M059J (cell line): ENCODE measurements at regions not wholly inside any gene's neighbourhood (a gene's known extent, or its start where the extent isn't known, plus 50 kb on each side); places are given as distances from the start of the nearest gene placed in this dataset.
"Not testable (repeated sequence)": the region's sequence is repeated elsewhere in the genome, so short reads cannot be mapped to it uniquely, and the experiment has no call there.

Source experiments
- DNase-seq: peaks from one replicate; pipeline ENCODE4 v3.0.0-alpha.2; 2012; ENCODE audit warnings: low read depth

DNA sequence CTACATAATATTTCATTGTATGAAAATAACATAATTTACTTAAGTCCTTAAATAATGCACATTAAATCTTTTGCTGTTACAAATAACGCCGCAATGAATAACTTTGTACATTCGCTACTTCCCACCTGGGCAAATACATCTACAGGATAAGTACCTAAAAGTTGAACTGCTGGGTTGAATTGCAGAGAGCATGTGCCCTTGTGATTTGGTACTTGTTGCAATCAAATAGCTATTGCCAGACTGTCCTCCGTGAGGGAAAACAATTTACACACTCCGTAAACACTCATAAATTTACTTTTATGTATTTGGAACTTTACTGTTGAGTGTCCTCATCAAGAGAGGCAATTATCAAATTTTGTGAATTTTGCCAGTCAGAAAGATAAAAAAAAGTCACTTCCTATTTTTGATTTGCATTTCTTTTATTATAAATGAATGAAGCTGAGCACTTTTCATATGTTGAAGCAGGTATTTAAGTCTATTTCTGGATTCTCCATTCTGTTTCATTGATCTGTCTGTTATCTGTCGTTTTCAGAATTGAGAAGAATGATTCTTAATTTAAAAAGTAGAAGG, 140.8 kb upstream of the SERTAD2 start:
- no peak for DNase-seq

DNA sequence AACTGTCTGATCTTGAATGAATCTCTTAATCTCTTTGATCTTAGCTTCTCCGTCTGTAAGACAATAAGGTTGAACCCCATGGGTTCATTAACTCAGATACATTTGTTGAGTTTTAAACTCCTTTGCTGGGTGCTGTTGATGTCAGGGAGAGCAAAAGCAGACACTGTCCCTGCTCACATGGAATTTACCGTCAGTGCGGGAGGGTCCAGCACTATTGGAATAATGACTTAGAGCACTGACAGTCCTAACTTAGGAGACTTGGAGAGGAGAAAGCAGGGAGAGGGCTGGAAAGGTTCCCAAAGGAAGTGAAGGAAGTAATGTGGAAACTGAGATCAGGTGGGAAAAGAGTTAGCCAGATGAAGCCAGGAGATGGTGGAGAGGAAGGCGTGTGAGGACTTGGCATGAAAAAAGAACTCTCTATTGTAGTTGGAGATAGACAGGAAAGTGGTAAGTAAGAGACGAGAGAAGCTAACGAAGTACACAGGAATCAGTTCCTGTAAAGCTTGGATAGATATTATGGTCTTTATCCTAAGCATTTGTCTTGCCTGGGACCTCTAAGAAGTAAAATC, 141.4 kb upstream of the SERTAD2 start:
- no peak for DNase-seq

DNA sequence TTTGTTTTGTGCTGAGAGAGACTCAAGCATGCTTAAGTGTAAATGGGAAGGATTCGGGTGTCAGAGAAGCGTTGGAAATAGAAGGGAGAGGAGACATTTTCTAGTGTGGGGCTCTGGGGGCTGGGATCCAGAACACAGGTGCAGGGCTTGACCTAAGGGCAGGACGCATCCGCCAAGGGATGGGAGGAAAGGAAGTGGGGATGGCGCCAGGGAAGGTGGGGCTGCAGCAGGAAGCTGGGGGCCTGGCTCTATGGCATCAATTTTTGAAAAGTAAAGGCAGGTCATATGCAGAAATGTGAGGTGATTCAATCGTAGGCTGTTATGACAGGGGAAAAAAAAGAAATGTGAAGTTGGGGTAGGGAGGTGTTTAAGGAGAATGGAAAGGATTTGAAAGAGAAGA, 143.2 kb upstream of the SERTAD2 start:
- DNase-seq: no peak

DNA sequence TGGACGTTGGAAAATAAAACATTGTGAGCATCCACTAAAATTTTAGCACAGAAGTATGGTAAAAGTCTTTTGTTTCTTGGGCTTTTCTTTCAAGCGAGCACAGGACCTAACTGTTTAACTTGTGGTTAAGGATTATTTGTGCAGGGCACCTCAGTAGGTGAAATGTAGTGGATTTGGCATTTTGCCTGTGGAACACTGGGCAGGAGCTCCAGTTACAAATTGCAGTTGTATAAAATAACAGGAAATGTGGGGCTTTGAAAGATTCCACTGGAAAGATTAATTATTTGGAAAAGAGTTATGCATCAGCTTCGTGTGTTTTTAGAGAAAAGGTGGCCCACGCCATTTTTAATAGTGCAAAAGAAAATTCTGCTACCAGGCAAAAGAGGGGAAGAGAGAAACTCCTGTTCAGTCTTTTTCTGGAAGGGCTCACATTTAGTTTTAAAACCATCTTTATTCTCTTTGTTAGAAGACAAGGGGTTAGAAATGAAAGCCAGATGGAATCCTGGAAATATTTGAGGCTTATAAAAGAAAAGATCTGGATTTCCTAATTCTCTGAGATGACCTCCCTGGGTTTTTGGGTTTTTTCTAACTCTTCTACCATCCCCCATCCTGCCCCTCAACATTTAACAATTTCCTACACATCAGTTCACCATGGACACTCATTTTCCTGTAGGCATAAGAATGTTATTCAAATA, 144.3 kb upstream of the SERTAD2 start:
- DNase-seq: peak; percentile 92

DNA sequence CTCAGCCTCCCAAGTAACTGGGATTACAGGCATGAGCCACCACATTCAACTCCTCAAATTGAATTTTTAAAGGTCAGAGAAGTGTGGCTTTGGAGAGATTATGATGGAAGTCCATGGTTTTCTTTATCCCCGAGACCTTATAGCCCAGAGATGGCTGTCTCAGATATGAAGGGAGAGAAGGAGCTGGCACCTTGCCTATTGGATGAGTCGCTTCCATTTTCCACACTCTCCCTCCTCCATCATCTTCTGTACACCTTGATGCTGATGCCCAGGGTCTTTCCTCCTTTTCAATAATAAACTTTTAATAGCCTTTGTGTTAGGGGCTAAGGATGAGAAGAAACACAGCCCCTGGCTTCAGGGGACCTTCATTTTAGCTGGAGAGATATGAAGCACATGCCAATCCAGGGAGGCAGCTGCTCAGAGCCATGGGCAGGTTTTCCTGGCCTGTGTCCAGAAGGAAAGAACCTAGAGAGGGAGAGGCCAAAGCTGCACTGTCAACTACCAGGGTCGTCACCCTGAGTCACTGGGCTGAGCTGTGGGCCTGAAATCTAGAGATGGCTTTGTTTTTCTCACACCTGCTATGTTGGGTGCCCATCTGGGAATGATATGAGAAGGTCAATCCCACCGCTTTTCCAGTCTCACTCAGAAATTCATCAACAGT, 146.0 kb upstream of the SERTAD2 start:
- peak; percentile 81 for DNase-seq

DNA sequence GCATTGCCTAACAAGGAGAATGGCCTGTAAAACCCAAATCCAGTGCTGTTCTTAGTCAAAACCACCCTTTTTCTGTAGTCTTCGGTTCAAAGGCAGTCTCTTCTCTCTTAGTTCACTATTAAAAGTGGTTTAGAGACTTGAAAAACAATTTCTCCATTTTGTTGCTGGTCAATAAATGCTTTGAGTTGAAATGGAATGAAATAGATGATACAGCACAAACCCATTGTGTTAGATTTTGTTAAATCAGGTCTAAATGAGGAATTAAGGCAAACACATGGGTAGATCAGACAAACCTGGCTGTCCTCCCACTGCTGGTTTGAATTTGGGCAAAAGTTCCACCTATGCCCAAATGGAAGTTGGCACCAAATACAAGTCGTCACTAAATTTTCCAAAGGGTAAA, 150.1 kb upstream of the SERTAD2 start:
- no peak for DNase-seq

DNA sequence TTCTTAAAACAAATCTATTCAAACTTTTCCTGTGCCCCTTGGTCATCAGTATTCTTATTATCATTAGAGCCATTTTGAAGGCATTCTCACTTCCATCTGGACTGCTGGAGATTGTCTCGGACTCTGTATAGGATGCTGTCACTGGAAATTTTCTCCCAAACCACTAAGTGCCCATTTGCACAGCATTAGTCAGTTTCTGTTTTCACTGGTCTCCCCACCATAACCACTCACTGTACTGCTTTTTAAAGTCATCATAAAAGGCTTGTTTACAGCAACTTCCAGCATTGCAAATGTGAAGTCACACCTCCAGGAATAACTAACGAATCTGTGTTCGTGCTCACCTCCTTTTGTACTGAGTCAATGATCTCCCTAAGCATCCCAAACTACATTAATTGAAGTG, 150.9 kb upstream of the SERTAD2 start:
- DNase-seq: peak; percentile 51

DNA sequence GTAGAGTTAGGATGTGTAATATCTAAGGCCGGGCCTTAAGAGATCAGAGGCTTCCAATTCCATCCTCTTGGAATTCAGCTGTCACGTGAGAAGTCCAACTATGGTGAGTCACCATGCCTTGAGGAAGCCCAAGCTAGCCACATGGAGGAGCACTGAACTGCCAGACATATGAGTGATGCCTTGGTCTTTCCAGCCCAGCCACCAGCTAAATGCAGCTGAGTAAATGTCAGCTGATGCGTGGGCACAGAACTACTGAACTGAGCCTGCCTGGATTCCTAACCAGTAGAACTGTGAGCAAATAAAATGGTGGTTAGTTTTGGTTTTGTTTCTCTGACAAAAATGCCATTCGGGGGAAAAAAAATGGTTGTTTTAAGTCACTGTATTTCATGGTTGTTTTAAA, 153.7 kb upstream of the SERTAD2 start:
- DNase-seq: peak; percentile 99

DNA sequence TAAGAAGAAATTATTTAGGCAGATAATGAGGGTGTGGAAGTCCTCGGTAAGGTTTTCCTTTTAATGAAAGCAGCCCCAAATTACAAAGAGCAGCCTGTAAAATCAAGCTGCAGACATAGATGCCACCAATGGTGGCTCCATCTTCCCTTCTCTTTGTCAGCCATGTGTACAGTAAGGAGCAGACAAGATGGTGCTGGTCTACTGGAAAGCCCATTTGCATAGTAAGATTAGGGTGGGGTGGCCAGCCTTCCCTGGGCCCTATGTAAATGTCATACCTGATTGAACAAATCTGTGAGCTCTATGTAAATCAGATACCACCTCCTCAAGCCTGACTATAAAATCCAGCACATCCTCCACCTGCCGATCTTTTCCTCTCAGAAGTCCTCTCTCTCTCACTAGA, 154.4 kb upstream of the SERTAD2 start:
- DNase-seq: no peak

DNA sequence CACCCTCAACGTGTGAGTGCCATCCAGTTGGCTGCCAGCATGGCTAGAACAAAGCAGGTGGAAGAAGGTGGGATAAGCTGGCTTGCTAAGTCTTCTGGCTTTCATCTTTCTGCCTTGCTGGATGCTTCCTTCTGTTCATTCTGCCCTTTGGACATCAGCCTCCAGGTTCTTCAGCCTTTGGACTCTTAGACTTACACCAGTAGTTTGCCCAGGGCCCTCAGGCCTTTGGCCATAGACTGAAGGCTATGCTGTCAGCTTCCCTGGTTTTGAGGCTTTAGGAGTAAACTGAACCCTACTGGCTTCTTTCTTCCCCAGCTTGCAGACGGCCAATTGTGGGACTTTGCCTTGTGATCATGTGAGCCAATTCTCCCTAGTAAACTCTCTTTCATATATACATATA, 155.0 kb upstream of the SERTAD2 start:
- DNase-seq: no peak

DNA sequence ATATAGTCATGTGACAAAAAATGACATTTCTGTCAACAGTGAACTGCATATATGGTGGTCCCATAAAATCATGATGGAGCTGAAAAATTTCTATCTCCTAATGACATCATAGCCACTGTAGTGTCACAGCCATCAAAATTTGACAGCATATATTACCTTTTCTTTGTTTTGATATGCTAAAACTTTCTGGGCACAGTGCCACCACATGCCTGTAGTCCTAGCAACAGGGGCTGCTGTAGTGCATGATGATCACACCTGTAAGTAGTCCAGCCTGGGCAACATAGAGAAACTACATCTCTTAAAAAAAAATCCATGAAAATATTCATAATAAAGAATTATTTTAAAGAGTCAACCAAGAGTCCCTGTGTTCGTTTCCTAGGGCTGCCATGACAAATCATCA, 155.5 kb upstream of the SERTAD2 start:
- DNase-seq: no peak

DNA sequence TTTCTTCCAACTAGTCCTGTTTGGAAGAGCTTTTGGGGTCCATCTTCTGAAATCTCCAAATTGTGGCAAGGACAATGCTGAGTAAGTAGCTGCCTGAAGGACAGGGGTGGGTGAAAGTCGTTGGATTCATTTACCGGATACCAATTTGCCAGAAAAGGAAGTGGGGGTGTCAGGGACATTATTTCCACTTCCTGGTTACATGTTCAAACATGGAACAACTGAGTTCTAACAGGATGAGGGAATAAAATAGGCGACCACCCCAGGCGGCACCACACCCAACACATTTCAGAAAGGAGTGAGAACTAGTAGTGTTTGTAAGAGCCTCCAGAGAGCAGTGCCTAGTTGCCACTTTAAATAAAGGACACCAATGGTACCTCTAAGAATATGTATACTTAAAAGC, 158.6 kb upstream of the SERTAD2 start:
- DNase-seq: no peak

DNA sequence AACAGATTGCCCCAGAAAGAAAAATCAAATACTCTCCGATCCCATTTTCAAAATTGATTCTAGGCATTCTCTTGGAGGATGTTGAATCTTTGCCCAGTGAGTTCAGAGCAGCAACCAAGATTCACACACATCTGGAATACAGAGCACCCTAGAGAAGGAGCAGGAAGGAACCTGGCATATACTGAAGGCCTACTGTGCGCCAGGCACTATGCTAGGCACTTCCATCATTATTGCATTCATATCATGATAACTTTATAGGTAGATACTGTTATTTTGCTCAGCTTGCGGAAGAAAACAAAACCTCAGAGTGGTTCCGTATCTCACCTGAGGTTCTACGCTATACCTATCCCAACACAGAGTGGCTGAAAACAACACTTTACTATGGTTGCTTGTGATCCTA, 160.3 kb upstream of the SERTAD2 start:
- no peak for DNase-seq

DNA sequence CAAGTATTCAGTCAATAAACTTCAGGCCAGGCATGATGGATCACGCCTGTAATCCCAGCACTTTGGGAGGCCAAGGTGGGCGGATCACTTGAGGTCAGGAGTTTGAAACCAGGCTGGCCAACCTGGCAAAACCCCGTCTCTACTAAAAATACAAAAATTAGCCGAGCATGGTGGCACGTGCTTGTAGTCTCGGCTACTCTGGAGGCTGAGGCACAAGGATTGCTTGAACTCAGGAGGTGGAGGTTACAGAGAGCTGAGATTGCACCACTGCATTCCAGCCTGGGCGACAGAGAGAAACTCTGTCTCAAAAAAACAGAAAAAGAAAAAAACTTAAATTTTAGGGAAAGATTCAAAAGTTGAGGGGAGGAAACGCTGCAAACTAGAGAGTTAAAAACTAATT, 162.8 kb upstream of the SERTAD2 start:
- not testable (repeated sequence) for DNase-seq

DNA sequence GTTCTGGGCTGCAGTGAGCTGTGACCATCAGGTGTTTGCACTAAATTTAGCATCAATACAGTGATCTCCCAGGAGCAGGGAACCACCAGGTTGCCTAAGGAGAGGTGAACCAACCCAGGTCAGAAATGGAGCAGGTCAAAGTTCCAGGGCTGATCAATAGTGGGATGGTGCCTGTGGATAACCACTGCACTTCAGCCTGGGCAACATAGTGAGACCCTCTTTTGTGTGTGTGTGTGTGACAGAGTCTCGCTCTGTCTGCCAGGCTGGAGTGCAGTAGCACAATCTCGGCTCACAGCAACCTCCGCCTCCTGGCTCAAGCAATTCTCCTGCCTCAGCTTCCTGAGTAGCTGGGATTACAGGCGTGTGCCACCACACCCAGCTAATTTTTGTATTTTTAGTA, 163.7 kb upstream of the SERTAD2 start:
- no peak for DNase-seq

DNA sequence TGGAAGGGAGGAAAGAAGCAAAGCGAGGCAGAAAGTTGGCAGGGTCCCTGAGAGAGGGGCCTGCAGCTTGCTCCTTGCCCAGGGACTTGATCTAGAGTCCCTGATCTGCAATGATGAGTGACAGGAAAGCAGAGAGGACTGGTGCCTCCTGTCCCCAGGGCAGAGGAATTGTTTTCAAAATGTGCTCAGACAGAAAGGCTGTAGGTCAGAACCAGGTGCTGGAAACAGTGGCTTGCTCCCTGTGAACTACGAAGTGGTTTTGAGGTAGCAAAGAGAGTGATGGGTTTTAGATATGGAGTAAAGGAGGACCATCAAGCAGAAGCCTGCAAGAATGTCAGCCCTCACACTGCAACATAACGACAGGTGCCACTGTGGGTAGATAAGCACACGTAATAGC, 164.9 kb upstream of the SERTAD2 start:
- no peak for DNase-seq

DNA sequence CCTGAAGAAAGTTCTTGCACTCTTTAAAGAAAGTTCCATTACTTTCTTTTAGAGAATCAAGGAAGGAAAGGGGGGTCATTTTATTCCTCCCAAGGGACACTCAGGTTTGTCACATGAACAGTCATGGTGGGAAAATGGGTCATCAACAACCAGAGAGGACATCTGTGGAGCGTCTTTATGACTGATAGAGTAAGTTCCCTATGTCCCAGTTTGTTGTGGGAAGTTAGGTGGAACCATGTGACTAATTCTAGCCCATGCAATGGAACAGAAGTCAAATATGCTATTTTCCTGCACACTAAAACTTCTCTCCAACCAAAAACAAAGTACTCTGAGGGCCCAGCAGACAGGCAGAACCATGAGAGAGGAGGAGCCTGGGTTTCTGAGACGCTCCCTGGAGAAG, 165.6 kb upstream of the SERTAD2 start:
- no peak for DNase-seq

DNA sequence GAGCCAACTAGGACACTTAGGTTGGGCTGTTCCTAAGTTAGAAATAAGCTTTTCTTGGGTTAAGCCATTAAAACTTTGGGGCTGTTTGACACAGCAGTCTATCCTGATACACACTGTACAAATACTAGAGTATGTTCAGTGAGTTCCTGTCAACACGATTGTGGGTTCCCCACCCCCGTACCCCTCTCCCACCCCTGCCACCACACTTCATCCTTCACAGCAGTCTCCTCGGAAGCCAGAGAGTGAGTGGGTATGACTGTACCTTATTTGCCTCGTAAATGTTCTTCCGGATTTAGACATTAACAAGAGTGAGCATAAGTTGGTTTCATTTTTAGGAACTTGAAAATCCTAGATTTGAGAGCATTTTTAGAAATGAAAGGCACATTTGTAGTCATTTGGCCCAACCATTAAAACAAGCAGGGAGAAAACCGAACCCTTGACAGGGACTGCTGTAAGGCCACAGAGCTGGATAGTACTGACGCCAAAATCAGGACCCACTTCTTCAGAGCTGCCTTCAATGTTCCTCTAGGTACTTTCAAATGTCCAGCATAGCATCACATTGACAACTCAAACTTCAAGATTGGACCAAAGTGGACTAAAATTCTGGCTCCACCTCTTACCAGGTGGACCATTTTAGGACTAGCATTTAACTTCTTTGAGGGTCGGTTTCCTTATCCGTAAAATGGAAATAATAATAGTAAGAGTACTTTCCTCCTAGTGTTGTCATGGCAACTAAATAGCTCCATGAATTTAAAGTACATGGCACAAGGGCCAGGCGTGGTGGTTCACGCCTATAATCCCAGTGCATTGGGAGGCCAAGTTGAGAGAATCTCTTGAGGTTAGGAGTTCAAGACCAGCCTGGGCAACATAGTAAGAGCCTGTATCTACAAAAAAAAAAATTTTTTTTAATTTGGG, 166.3 kb upstream of the SERTAD2 start:
- peak; percentile 61 for DNase-seq

DNA sequence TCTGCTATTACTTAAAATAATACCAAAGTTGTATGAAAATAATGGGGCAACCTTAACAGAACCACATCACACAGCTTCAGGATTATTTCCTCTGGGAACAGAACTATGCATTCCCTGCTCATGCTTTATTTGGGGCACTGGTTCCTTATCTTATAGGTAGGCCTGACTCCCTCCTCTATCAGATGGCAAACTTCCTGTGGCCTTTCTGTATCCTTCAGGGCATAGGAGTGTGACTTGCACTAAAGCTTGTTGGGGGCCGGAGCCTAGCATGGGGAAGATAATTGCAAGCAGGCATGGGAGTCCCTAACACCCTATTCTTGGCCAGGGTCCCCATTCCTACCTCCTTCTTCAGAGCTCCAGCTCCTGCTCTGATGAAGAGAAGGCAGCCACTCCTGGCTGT, 167.2 kb upstream of the SERTAD2 start:
- no peak for DNase-seq

DNA sequence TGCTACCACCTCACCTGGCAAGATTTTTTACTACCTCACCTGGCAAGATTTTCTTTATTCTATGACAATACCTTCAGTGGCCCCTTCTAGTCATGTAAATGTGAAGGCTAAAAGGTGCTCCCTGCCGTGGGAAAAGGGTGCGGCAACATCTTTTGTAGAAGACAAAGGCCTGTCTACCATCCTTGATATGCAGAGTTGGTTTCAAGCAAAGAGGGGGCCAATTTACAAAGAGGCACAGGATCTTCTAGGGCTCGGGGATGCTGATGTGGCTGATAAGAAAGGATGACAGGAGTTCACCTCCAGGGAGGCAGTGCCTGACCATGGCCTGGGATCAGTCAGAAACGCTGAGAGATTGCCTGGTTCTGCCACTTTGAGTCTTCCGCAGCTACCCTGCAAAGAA, 165.4 kb upstream of the SLC1A4 start:
- DNase-seq: no peak

DNA sequence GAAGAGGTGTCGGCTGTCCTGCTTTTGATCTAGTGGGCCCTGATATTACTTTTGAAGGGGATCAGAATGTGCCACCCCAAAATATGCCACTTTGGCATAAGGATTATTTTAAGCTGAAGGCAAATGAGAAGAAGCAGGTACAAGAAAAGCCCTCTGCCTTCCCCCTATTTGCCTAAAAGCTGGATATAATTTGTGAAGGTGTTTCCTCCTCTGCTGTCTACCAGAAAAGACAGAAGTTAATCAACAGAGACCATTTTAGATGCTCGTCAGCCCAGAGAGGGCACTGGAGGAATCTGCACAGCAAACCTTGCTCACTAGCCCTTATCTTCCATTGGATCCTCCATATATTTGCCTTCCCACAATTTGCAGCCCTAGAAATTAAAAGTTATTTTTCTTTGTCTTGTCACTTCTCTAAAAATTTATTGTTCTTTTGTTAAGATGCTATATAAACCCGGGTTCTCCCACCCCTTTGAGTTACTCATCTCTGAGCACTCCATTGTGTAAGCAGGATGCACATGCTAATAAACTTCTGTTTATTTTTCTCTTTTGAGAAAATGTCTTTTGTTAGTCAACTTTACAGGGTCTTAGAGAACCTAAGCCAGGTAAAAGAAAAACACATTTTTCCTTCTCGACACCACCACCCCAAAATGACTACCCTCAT, 163.2 kb upstream of the SLC1A4 start:
- no peak for DNase-seq

DNA sequence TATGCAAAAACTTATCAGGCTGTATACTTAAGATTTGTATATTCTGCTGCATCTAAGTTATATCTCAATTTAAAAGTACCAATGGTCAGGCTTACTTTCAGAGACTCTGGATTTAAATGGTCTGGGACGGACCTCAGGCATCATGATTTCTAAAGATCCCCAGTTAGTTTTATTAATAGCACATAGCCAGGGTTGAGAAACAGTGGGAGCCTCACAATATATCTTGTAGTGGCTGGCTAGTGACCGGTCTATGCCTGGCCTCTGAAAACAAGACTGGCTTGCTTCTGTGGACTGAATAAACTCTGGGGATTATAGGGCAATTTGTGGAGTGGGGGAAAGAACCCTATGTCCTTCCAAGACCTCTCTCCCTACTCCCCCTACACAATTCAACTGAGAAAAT, 162.5 kb upstream of the SLC1A4 start:
- no peak for DNase-seq
